Astrocyte of the cerebellum (primary cell): ENCODE measurements at regions not wholly inside any gene's neighbourhood (a gene's known extent, or its start where the extent isn't known, plus 50 kb on each side); places are given as distances from the start of the nearest gene placed in this dataset.
"Not testable (repeated sequence)": the region's sequence is repeated elsewhere in the genome, so short reads cannot be mapped to it uniquely, and the experiment has no call there.

Experiments
- DNase-seq: peaks from one replicate; pipeline ENCODE4 v3.0.0-alpha.2; 2011; ENCODE audit warnings: low read depth
- H3K4me3 ChIP-seq: 2 replicates; pipeline ENCODE4 v1.5.1; 2011; ENCODE audit warnings: mild to moderate bottlenecking, low read depth, low read length, moderate library complexity
- CTCF ChIP-seq: IDR thresholded peaks from 2 replicates; pipeline ENCODE4 v1.5.1; 2012; ENCODE audit warnings: low read length, low read depth, moderate library complexity, mild to moderate bottlenecking; ENCODE audit errors: missing control alignments
- in situ Hi-C: cut with HindIII; loops from 2 replicates; pipeline ENCODE4 v1.10.0; 2017; ENCODE audit warnings: low sequenced_read_pairs

- H3K4me3 ChIP-seq = no peak overlapping the region
- in situ Hi-C loops = no loop called here
- DNase-seq = no peak
- TF ChIP-seq CTCF = no peak
These were observed 724.7 kb upstream of the AUTS2 start for GRCh38 chr7:68873616-68874015.

GRCh38 chr7:68875857-68876256, 722.4 kb upstream of the AUTS2 start:
- DNase-seq = no peak
- in situ Hi-C loops = no loop called here
- TF ChIP-seq CTCF = no peak

GRCh38 chr7:68887116-68887515, 711.2 kb upstream of the AUTS2 start:
- DNase-seq, H3K4me3 ChIP-seq, in situ Hi-C loops: not testable (repeated sequence)

More at GRCh38 chr7:68875857-68876256, 722.4 kb upstream of the AUTS2 start:
- no peak overlapping the region for H3K4me3 ChIP-seq

GRCh38 chr7:68888971-68889385, 709.3 kb upstream of the AUTS2 start:
- no peak overlapping the region for H3K4me3 ChIP-seq
- no peak for DNase-seq
- no peak for TF ChIP-seq CTCF
- in situ Hi-C loops = no loop called here

GRCh38 chr7:68892236-68892635, 706.0 kb upstream of the AUTS2 start:
- no peak for TF ChIP-seq CTCF
- in situ Hi-C loops = no loop called here
- no peak for DNase-seq
- no peak overlapping the region for H3K4me3 ChIP-seq

- TF ChIP-seq CTCF = no peak
- in situ Hi-C loops = no loop called here
- no peak for DNase-seq
- H3K4me3 ChIP-seq = no peak overlapping the region
These were observed 704.9 kb upstream of the AUTS2 start for GRCh38 chr7:68893411-68893810.

GRCh38 chr7:68899156-68899555, 699.1 kb upstream of the AUTS2 start:
- H3K4me3 ChIP-seq = not testable (repeated sequence)

GRCh38 chr7:68900096-68900495, 698.2 kb upstream of the AUTS2 start:
- no peak for TF ChIP-seq CTCF
- in situ Hi-C loops = no loop called here
- DNase-seq = no peak

More at GRCh38 chr7:68899156-68899555, 699.1 kb upstream of the AUTS2 start:
- in situ Hi-C loops, DNase-seq: not testable (repeated sequence)

More at GRCh38 chr7:68900096-68900495, 698.2 kb upstream of the AUTS2 start:
- H3K4me3 ChIP-seq = no peak overlapping the region
